Erythroblast (primary cell): ENCODE measurements at regions not wholly inside any gene's neighbourhood (a gene's known extent, or its start where the extent isn't known, plus 50 kb on each side); places are given as distances from the start of the nearest gene placed in this dataset.

ENCODE experiments used
- GATA1 ChIP-seq: IDR thresholded peaks from 2 replicates; pipeline ENCODE4 v1.6.1; 2011; ENCODE audit warnings: low read depth, mild to moderate bottlenecking, control low read depth, low read length, moderate library complexity
- POLR2A ChIP-seq: IDR thresholded peaks from 2 replicates; pipeline ENCODE4 v1.6.1; 2011; ENCODE audit warnings: mild to moderate bottlenecking, low read length

GRCh38 chr5:107023732-107024131, 647.0 kb downstream of the EFNA5 start:
- TF ChIP-seq POLR2A (no peak), GATA1 (no peak)
